Activated CD8-positive, alpha-beta T cell treated with anti-CD3 and anti-CD28 coated beads for 36 hours (primary cell): ENCODE measurements at regions not wholly inside any gene's neighbourhood (a gene's known extent, or its start where the extent isn't known, plus 50 kb on each side); places are given as distances from the start of the nearest gene placed in this dataset.

Experiments used
- ATAC-seq: fragments of 200-7000 bp; cut with Tn5 transposase; one replicate; pipeline ENCODE4 v1.10.0; 2021; ENCODE audit warnings: mild to moderate bottlenecking, moderate library complexity
- CTCF ChIA-PET: fragments of 350-600 bp; sonication (Branson Sonifier 250); formaldehyde crosslinking; loops from one replicate; lab custom pipeline; 2021; ENCODE audit warnings: antibody characterized with exemption; lab: Charles Lee
- POLR2A ChIA-PET: fragments of 350-600 bp; sonication (Branson Sonifier 250); formaldehyde crosslinking; loops from one replicate; lab custom pipeline; 2021; ENCODE audit warnings: antibody characterized with exemption; lab: Charles Lee
- DNase-seq: peaks from one replicate; pipeline ENCODE4 v3.0.0-alpha.2; 2020
- H3K27ac Mint-ChIP-seq: one replicate; pipeline ENCODE4 v1.8.0; 2021; ENCODE audit warnings: mild to moderate bottlenecking, mixed read lengths
- H3K27me3 Mint-ChIP-seq: one replicate; pipeline ENCODE4 v1.8.0; 2021; ENCODE audit warnings: mixed read lengths
- H3K36me3 Mint-ChIP-seq: one replicate; pipeline ENCODE4 v1.8.0; 2021; ENCODE audit warnings: low read depth, mixed read lengths
- H3K4me1 Mint-ChIP-seq: one replicate; pipeline ENCODE4 v1.8.0; 2021; ENCODE audit warnings: low read depth, mixed read lengths
- H3K4me3 Mint-ChIP-seq: one replicate; pipeline ENCODE4 v1.8.0; 2021; ENCODE audit warnings: mild to moderate bottlenecking, moderate library complexity, mixed read lengths
- H3K9me3 Mint-ChIP-seq: one replicate; pipeline ENCODE4 v1.8.0; 2021; ENCODE audit warnings: mixed read lengths
- CTCF ChIP-seq: fragments of 200-600 bp; IDR thresholded peaks from one replicate; pipeline ENCODE4 v1.8.0; 2022; ENCODE audit warnings: antibody characterized with exemption, mild to moderate bottlenecking
- intact Hi-C: fragments of 100-400 bp; cut with micrococcal nuclease; formaldehyde crosslinking; loops from one replicate; pipeline ENCODE4 v1.10.0; 2022

DNA sequence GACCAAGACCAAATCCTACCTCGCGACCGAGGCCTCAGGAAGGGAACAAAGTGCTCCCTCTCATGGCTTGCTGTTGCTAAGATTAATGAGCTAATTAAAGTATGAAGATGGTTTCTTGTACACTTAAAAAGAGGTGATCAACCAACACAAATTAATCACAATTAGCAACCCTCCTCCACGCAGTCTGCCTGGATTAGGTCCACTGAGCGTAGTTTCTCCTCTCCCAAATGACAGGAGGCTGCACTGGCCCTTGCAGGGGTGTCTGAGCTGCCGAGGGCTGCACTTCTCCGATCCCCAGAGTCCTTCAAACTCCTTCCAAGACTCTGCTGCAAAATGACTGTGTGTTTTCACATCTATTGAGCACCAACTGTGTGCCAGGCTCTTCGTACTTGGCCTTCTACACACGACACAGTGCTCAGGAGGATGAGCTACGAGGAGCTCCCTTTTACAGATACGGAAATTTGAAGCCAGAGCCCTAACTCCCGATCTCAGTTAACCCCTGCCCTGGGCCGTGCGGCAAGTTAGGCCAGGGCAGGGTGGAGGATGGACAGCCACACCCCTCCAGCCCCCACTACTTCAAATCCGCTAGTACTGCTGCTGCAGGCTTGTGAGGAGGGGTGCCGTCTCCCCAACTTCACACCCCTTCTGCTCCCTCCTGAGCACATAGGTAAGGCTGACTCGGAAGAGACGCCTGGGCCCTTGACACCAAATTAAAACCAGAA, 101.0 kb upstream of the LINGO1 start:
- H3K4me3 Mint-ChIP-seq = no peak overlapping the region
- H3K27me3 Mint-ChIP-seq = peaks cover 3% of the 10 kb centered on the region
- CTCF ChIA-PET = interaction anchor here (1.2 kb wide), 1 partner anchor 70 kb away, joined by 3 read pairs; no protein-coding TSS in a partner anchor

DNA sequence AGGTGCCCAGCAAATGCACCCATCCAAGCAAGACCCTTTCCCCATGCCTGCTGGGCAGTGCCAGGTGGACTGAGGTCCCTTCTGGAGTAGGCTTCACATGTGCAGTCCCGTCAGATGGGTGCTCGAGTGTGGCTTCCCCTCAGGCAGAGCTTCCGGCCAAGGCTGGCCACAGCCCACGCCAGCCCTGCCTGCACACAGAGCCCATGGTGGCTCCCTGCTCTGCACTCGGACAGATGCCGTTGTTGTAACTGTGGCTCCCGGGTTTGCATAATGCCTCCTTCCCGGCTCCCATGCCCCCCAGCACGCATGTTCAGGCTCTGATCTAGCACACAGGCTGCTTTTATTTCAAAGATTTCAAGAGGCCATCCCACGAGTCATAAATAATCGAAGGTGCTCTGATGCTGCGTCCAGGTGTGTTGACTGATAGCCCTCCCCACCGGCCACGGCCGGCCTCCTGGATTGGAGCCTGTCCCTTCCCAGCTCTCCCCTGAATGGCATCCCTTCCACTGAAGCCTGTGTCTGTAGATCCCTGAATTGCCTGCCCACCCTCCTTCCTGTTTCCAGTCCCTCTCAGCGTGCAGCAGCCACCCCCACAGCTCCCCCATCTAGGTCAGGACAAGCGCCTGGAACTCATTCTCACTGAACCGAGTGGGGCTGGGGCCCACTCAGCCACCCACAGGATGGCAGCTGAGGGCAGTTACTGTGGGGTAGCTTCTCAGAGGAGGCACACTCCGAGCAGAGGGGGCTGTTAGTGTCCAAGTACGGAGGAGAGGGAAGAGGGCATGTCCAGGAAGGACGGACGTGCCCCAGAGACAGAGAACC, 100.0 kb upstream of the LINGO1 start:
- ChIA-PET POLR2A (no interaction called here), CTCF (interaction anchor here (1.2 kb wide), 1 partner anchor 69 kb away, joined by 3 read pairs; no protein-coding TSS in a partner anchor)
- Mint-ChIP-seq H3K4me1 (no peaks in the 10 kb centered on the region), H3K4me3 (no peak overlapping the region), H3K27me3 (no peaks in the 10 kb centered on the region), H3K36me3 (no peaks in the 10 kb centered on the region), H3K9me3 (no peaks in the 10 kb centered on the region), H3K27ac (no peak overlapping the region)
- no peak for ATAC-seq
- no peak for TF ChIP-seq CTCF
- DNase-seq = no peak
- intact Hi-C loops = no loop called here

More for the DNA sequence above, 101.0 kb upstream of the LINGO1 start:
- H3K9me3 Mint-ChIP-seq = no peaks in the 10 kb centered on the region
- DNase-seq (no peak), ATAC-seq (no peak)
- no peak for TF ChIP-seq CTCF
- no peaks in the 10 kb centered on the region for H3K4me1 Mint-ChIP-seq
- POLR2A ChIA-PET = no interaction called here
- no peak overlapping the region for H3K27ac Mint-ChIP-seq
- H3K36me3 Mint-ChIP-seq = no peaks in the 10 kb centered on the region
- intact Hi-C loops = no loop called here

DNA sequence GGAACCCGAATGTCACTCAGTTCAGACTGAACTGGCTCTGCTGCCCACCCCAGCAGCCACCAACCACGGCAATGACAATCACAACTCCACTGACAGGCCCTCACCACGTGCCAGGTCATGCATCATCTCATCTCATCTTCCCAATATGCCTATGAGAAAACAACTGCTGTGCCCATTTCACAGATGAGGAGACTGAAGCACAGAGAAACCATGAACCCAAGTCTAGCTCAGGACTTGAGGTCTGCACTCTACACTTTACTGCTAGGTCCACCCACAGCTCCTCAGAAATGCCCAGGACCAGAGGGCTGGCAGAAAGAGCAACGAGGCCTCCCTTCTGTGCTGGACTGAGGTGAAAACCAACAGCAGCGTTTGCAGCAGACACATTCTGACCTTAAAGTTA, 99.2 kb upstream of the LINGO1 start:
- POLR2A ChIA-PET = no interaction called here
- Mint-ChIP-seq H3K27me3 (no peaks in the 10 kb centered on the region), H3K36me3 (no peaks in the 10 kb centered on the region), H3K27ac (no peak overlapping the region), H3K4me3 (no peak overlapping the region), H3K4me1 (no peaks in the 10 kb centered on the region), H3K9me3 (no peaks in the 10 kb centered on the region)
- no peak for TF ChIP-seq CTCF
- DNase-seq (no peak), ATAC-seq (no peak)
- CTCF ChIA-PET = no interaction called here
- intact Hi-C loops = no loop called here

- no peak overlapping the region for H3K4me3 Mint-ChIP-seq
- H3K4me1 Mint-ChIP-seq = no peaks in the 10 kb centered on the region
- CTCF ChIA-PET = no interaction called here
- POLR2A ChIA-PET = no interaction called here
- DNase-seq (no peak), ATAC-seq (no peak)
- no peaks in the 10 kb centered on the region for H3K9me3 Mint-ChIP-seq
- intact Hi-C loops = no loop called here
- no peaks in the 10 kb centered on the region for H3K36me3 Mint-ChIP-seq
- H3K27ac Mint-ChIP-seq = no peak overlapping the region
- no peak for TF ChIP-seq CTCF
- H3K27me3 Mint-ChIP-seq = no peaks in the 10 kb centered on the region
Observed at GRCh38 chr15:77731067-77731466, 98.4 kb upstream of the LINGO1 start.
